ENCODE measurements at regions not wholly inside any gene's neighbourhood (a gene's known extent, or its start where the extent isn't known, plus 50 kb on each side); places are given as distances from the start of the nearest gene placed in this dataset.

GRCh38 chr5:17081142-17081541 lies 136.3 kb upstream of the BASP1 start:
- TF ChIP-seq, protein P1, sequence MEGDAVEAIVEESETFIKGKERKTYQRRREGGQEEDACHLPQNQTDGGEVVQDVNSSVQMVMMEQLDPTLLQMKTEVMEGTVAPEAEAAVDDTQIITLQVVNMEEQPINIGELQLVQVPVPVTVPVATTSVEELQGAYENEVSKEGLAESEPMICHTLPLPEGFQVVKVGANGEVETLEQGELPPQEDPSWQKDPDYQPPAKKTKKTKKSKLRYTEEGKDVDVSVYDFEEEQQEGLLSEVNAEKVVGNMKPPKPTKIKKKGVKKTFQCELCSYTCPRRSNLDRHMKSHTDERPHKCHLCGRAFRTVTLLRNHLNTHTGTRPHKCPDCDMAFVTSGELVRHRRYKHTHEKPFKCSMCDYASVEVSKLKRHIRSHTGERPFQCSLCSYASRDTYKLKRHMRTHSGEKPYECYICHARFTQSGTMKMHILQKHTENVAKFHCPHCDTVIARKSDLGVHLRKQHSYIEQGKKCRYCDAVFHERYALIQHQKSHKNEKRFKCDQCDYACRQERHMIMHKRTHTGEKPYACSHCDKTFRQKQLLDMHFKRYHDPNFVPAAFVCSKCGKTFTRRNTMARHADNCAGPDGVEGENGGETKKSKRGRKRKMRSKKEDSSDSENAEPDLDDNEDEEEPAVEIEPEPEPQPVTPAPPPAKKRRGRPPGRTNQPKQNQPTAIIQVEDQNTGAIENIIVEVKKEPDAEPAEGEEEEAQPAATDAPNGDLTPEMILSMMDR (conservative IDR thresholded peaks at IDR 0.05; ENCODE audit: low read depth in 2 of 2): no peak
- TF ChIP-seq ZNF331 (CRISPR knock-in tag; IDR thresholded peaks at IDR 0.05; ENCODE audit: low read depth) (no peak), POLR2AphosphoS5 (IDR thresholded peaks at IDR 0.05; ENCODE audit: low read depth) (no peak), JUNB (IDR thresholded peaks at IDR 0.05; ENCODE audit: unreplicated experiment) (no peak), EZH2 (IDR thresholded peaks at IDR 0.05; ENCODE audit: low read depth, unreplicated experiment) (no peak), EZH2phosphoT487 (IDR thresholded peaks at IDR 0.05; ENCODE audit: unreplicated experiment) (no peak)
- TF ChIP-seq, protein P2, sequence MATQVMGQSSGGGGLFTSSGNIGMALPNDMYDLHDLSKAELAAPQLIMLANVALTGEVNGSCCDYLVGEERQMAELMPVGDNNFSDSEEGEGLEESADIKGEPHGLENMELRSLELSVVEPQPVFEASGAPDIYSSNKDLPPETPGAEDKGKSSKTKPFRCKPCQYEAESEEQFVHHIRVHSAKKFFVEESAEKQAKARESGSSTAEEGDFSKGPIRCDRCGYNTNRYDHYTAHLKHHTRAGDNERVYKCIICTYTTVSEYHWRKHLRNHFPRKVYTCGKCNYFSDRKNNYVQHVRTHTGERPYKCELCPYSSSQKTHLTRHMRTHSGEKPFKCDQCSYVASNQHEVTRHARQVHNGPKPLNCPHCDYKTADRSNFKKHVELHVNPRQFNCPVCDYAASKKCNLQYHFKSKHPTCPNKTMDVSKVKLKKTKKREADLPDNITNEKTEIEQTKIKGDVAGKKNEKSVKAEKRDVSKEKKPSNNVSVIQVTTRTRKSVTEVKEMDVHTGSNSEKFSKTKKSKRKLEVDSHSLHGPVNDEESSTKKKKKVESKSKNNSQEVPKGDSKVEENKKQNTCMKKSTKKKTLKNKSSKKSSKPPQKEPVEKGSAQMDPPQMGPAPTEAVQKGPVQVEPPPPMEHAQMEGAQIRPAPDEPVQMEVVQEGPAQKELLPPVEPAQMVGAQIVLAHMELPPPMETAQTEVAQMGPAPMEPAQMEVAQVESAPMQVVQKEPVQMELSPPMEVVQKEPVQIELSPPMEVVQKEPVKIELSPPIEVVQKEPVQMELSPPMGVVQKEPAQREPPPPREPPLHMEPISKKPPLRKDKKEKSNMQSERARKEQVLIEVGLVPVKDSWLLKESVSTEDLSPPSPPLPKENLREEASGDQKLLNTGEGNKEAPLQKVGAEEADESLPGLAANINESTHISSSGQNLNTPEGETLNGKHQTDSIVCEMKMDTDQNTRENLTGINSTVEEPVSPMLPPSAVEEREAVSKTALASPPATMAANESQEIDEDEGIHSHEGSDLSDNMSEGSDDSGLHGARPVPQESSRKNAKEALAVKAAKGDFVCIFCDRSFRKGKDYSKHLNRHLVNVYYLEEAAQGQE (IDR thresholded peaks at IDR 0.05; ENCODE audit: unreplicated experiment): no peak
